ENCODE measurements at regions not wholly inside any gene's neighbourhood (a gene's known extent, or its start where the extent isn't known, plus 50 kb on each side); places are given as distances from the start of the nearest gene placed in this dataset.

GRCh38 chr6:159533016-159533415 is 160.0 kb downstream of the SOD2 start:
- TF ChIP-seq POLR2A (IDR thresholded peaks at IDR 0.05) = no peak
- TF ChIP-seq CTCF (IDR thresholded peaks at IDR 0.05) = no peak
